ENCODE measurements at regions not wholly inside any gene's neighbourhood (a gene's known extent, or its start where the extent isn't known, plus 50 kb on each side); places are given as distances from the start of the nearest gene placed in this dataset.

DNA sequence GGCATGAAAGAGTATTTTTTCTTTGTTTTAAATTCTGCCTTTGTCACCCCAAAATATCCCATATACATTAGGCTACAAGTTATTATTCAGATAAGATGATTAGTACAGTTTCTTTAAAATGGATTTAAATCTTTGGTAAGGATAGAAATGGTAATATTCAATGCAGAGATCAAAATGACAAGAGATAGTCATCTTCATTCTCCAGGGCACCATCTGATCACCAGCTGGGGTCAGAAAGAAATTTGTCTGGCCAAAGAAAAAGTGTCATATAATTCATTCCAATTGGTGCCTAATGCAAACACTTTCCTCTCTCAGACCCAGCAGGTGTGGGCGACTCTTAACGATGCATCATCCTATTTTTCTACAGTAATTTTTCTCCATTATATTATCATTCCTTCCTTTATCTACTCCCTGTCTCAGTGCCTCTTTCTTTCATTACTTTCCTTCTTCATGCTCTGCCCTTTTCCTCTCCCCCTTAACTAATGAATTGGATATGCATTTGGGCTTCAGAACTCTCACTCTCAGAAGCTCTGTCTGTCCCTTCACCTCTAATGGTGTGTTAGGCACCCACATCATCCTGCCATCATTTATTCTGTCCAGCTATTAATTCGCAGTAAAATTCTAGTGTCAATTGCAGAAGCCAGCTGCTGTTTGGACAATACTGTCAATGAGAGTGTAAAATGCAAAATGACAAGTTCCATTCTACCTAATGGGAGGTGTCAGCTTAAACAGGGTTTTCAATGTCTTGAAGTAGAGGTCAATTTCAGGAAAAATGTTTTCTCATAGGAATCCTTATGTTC lies 570.5 kb downstream of the TDRD15 start:
- DNase-seq (ENCODE audit: low spot score), result no peak

- DNase-seq (ENCODE audit: low spot score), result no peak
Measured at GRCh38 chr2:21696900-21697299, 573.1 kb downstream of the TDRD15 start.

GRCh38 chr2:21700644-21701043 lies 576.9 kb downstream of the TDRD15 start:
- no peak for DNase-seq (ENCODE audit: low spot score)

DNA sequence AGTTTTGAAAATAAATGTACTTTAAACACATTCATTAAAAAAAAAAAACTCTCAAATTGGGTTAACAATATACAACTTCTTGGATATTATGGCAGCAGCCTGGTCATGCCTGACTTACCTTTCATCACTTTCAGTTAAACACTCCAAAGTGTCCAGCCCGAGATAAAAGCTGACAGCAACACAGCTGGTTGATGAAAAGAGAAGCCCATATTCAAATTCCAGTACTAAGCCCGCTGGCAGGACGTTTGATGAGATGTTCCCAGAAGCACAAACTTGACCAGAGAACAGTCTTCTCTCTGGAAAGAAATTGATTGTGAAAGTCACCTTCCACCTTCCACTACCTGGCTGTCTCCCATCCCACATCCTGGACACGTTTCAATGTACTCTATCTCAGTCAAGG lies 586.3 kb downstream of the TDRD15 start:
- DNase-seq (ENCODE audit: low spot score), result no peak

- no peak for DNase-seq (ENCODE audit: low spot score)
Measured at GRCh38 chr2:21710496-21710895, 586.7 kb downstream of the TDRD15 start.

- peak; percentile 47 for DNase-seq (ENCODE audit: low spot score)
Measured at GRCh38 chr2:21715887-21716286, 592.1 kb downstream of the TDRD15 start.

- no peak for DNase-seq (ENCODE audit: low spot score)
Measured at GRCh38 chr2:21727101-21727500, 603.3 kb downstream of the TDRD15 start.

GRCh38 chr2:21728133-21728532 lies 604.4 kb downstream of the TDRD15 start:
- no peak for DNase-seq (ENCODE audit: low spot score)

DNA sequence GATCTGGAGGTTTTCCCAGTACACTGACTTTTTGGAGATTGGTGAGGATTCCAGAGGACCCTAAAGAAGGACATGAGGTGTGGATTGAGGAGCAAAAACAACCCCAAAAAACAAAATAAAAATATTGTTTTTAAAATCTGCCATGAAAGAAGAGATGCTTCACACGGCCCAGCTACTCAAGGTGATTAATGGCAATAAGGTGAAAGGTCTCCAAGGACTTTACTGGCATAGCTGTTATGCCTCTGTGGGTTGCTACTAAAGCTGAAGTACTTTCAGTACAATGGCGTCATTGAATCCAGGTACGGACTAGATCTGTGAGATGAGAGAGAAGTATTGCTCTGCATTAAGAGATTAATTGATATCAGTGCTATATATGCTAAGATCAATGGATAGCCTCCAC lies 606.4 kb downstream of the TDRD15 start:
- DNase-seq (ENCODE audit: low spot score), result no peak

- DNase-seq (ENCODE audit: low spot score), result no peak
Measured at GRCh38 chr2:21740484-21740883, 616.7 kb downstream of the TDRD15 start.

DNA sequence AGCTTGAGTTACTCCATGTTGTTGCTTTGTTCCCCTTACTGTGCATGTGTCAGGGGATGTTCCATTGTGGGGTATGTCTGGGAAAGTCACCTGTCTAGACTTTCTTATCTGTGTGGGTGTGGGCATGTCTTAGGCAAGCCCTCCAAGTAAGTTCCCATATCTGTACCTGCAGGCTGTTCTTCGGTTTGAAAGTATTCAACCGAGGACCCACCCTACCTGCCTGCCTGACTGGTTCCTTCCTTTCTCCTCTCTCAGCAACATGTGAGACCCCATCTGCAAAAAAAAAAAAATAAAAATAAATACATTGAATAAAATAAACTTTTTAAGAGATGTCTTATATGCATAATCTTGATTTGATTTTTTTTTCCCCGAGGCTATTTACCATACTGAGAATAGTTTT lies 622.7 kb downstream of the TDRD15 start:
- no peak for DNase-seq (ENCODE audit: low spot score)

DNA sequence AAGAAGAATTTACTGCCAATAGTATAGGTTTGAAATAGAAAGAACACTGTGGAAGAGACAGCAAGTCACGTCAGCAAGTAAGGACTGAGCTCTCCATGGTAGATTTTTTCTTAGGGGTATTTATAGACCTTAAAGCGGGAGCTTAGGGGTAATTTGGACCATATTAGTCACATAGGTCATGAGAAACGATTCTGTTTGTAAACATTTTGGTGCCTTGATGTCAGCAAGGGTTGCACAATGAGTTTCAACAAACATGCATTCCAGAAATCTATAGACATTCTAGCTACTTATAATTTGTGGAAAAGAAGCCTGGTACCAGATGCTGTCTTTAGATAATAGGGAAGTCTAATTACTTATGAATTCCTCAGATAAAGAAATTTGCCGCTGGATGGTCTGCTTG lies 624.7 kb downstream of the TDRD15 start:
- DNase-seq (ENCODE audit: low spot score), result no peak

DNA sequence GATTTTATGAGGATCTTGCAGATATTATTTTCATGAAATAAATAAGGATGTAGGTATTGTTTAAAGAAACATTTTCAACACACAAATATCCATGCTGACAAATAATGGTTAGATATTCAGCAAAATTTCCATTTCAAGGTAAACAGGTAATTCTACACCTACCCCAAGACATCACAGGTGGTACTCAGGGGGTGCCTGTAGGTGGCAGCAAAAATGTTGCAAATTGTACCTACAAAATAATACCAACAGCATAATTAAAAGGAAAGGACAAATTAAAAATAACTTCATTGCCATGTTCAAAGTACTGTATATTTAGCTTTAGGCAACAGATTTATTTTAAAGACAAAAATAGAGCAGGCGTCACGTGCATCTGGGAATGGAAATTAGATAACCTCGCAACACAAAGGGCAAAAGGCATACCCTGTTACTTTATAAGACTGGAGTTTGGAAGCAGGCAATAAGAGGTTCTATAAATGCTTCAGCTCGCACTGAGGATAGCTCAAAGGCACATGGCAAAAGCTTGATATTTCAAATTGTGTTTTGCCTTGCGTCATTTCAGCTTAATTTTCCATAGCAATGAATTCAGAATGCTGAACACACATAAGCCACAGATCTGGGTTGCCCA lies 630.5 kb downstream of the TDRD15 start:
- no peak for DNase-seq (ENCODE audit: low spot score)

DNA sequence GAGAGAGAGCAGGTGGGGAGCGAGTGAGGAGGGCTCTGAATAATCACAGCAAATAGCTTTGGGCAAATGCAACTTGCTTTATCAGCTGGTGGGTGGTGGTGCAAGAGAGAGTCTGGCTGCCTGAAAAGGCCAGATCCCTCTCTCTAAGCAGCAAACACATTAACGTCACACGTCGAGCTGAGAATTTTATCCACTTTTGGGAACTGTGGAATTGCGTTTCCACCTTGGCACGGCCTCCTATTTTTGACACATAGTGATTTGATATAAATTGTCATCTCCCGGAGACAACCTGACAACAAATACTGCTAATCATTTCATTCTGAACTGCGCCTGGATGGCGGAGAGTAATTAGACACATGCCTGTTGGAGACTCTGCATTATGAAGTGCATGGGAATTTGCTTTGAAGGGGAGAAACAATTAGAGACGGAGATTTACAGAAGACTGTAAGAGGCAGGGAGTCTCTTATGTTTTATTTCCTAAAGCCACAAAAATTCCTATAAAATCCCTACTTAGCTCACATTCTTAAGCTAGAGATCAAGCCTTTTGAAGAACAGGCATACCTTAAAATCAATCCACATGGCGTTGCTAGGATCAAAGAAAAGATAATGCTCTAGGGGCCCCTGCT lies 634.1 kb downstream of the TDRD15 start:
- DNase-seq (ENCODE audit: low spot score), result no peak

DNA sequence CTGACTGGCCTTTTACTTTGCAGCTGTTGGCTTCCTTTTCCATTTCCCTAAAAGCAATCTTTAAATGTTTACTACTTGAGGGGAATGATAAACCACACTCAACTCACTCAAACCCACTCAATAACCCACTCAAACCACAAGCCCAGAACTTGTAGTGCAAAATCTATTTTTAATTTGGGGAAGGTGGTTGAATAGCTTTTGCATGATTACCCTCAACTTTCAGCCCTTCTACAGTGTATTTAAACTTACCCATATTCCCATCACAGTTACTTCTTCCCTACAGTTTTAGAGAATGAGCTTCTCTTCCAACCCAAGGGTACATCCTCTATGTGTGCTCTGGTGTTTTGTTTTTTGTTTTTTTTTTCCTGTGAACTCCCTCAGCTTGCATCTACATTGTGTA lies 636.1 kb downstream of the TDRD15 start:
- DNase-seq (ENCODE audit: low spot score), result no peak

DNA sequence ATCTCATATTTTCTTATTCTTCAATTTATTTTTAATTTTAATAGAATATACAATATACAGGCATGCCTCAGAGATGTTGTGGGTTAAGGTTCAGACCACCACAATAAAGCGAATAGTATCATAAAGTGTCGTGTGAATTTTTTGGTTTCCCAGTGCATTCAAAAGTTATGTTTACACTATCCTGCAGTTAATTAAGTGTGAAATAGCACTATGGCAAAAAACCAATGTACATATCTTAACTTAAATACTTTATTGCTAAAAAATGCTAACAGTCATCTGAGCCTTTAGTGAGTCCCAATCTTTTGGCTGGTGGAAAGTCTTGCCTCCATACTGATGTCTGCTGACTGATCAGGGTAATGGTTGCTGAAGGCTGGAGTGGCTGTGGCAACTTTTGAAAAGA lies 637.6 kb downstream of the TDRD15 start:
- no peak for DNase-seq (ENCODE audit: low spot score)

- DNase-seq (ENCODE audit: low spot score), result no peak
Measured at GRCh38 chr2:21763501-21763900, 639.7 kb downstream of the TDRD15 start.

- DNase-seq (ENCODE audit: low spot score), result no peak
Measured at GRCh38 chr2:21770787-21771186, 647.0 kb downstream of the TDRD15 start.

DNA sequence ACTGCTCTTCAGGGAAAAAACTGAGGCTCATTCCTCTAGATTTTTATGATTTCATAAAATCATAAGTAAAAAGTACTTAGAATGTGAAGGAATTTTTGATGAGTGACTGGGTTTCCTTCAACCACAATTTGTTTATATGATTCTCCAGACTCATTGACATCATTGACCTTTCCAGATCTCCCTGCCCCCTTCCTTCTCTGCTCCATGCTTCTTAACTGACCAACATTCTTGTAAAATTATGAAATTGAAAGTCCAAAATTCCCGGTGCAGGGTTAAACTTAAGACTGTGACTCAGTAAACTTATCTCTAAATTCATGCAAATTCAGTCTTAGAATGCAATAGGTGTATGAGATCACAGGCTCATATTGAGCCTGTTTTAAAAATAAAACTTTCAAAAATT lies 648.9 kb downstream of the TDRD15 start:
- no peak for DNase-seq (ENCODE audit: low spot score)

- DNase-seq (ENCODE audit: low spot score), result no peak
Measured at GRCh38 chr2:21773168-21773567, 649.4 kb downstream of the TDRD15 start.

DNA sequence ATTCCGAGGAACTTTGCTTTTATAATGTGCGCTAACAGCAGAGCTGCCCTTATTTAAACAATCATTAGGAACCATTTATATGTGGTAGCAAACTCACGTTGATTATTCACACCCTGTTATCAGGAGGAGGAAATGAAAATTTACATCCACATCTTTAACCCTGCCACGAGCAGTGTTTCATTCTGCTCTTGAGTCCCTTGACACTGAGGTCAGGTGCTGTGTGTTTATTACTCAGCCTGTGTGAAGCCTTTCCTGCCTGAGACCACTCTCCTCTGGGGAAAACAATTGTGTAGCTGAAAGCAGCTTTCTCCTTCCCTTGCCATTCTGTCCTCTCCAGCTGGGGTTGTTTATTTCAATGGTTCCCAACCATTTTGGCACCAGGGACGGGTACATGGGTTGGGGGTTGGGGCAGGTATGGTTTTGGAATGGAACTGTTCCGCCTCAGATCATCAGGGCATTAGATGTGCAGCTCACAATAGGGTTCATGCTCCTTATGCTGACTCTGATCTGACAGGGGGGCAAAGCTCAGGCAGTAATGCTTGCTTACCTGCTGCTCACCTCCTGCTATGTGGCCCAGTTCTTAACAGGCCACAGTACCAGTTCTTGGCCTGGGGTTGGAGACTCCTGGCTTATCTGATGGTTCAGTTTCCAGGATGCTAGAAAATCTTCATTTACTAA lies 651.1 kb downstream of the TDRD15 start:
- no peak for DNase-seq (ENCODE audit: low spot score)

GRCh38 chr2:21779786-21780185 lies 656.0 kb downstream of the TDRD15 start:
- no peak for DNase-seq (ENCODE audit: low spot score)

GRCh38 chr2:21781962-21782361 lies 658.2 kb downstream of the TDRD15 start:
- no peak for DNase-seq (ENCODE audit: low spot score)
